ENCODE measurements at regions not wholly inside any gene's neighbourhood (a gene's known extent, or its start where the extent isn't known, plus 50 kb on each side); places are given as distances from the start of the nearest gene placed in this dataset.

GRCh38 chr2:152814475-152815030, 96.1 kb downstream of the ARL6IP6 start:
- TF ChIP-seq CTCF (IDR thresholded peaks at IDR 0.05) = no peak
- TF ChIP-seq POLR2A (IDR thresholded peaks at IDR 0.05) = no peak

Data from Peyer's patch (tissue), 4 donors.